HG03060 (cell line): ENCODE measurements at regions not wholly inside any gene's neighbourhood (a gene's known extent, or its start where the extent isn't known, plus 50 kb on each side); places are given as distances from the start of the nearest gene placed in this dataset.
"Not testable (repeated sequence)": the region's sequence is repeated elsewhere in the genome, so short reads cannot be mapped to it uniquely, and the experiment has no call there.

ENCODE experiments used
- ATAC-seq: cut with Tn5 transposase; IDR thresholded peaks from one replicate; pipeline ENCODE4 v1.9.1; 2021; ENCODE audit warnings: low read depth, moderate number of reproducible peaks; ENCODE audit not compliant: unreplicated experiment

- ATAC-seq, result not testable (repeated sequence)
Observed at GRCh38 chr6:88390998-88391397, 224.9 kb upstream of the CNR1 start.

- ATAC-seq, result no peak
Observed at GRCh38 chr6:88388589-88388988, 222.4 kb upstream of the CNR1 start.

- no peak for ATAC-seq
Observed at GRCh38 chr6:88386167-88386566, 220.0 kb upstream of the CNR1 start.

GRCh38 chr6:88383183-88383582 lies 217.0 kb upstream of the CNR1 start:
- ATAC-seq, result no peak

- ATAC-seq, result no peak
Observed at GRCh38 chr6:88381289-88381642, 215.1 kb upstream of the CNR1 start.

- no peak for ATAC-seq
Observed at GRCh38 chr6:88380618-88381288, 214.6 kb upstream of the CNR1 start.

GRCh38 chr6:88380083-88380482 lies 213.9 kb upstream of the CNR1 start:
- no peak for ATAC-seq

- ATAC-seq, result no peak
Observed at GRCh38 chr6:88378639-88379038, 212.5 kb upstream of the CNR1 start.

- ATAC-seq, result no peak
Observed at GRCh38 chr6:88377976-88378568, 211.9 kb upstream of the CNR1 start.

GRCh38 chr6:88376768-88377387 lies 210.7 kb upstream of the CNR1 start:
- no peak for ATAC-seq

GRCh38 chr6:88376197-88376596 lies 210.1 kb upstream of the CNR1 start:
- no peak for ATAC-seq

- no peak for ATAC-seq
Observed at GRCh38 chr6:88374553-88374952, 208.4 kb upstream of the CNR1 start.

- ATAC-seq, result no peak
Observed at GRCh38 chr6:88371480-88371879, 205.3 kb upstream of the CNR1 start.

- no peak for ATAC-seq
Observed at GRCh38 chr6:88370127-88370710, 204.1 kb upstream of the CNR1 start.

- no peak for ATAC-seq
Observed at GRCh38 chr6:88369262-88369661, 203.1 kb upstream of the CNR1 start.

GRCh38 chr6:88368071-88368787 lies 202.1 kb upstream of the CNR1 start:
- ATAC-seq, result no peak

- ATAC-seq, result no peak
Observed at GRCh38 chr6:88367248-88367647, 201.1 kb upstream of the CNR1 start.

GRCh38 chr6:88366672-88367071 lies 200.5 kb upstream of the CNR1 start:
- no peak for ATAC-seq

- no peak for ATAC-seq
Observed at GRCh38 chr6:88365656-88366055, 199.5 kb upstream of the CNR1 start.

- ATAC-seq, result no peak
Observed at GRCh38 chr6:88365230-88365629, 199.1 kb upstream of the CNR1 start.

GRCh38 chr6:88361754-88362153 lies 195.6 kb upstream of the CNR1 start:
- ATAC-seq, result no peak
